ENCODE measurements at regions not wholly inside any gene's neighbourhood (a gene's known extent, or its start where the extent isn't known, plus 50 kb on each side); places are given as distances from the start of the nearest gene placed in this dataset.

GRCh38 chr2:9063023-9063606 lies 59.6 kb upstream of the MBOAT2 start:
- no peak overlapping the region for H3K14ac ChIP-seq (ENCODE audit: low read length)
- H4K8ac ChIP-seq (ENCODE audit: low read depth, low read length) = no peak overlapping the region
- H3K4ac ChIP-seq (ENCODE audit: low read length) = no peak overlapping the region
- H3K4me3 ChIP-seq (ENCODE audit: low read length in 2 of 2) = no peak overlapping the region
- no peaks in the 10 kb centered on the region for H3K4me1 ChIP-seq (ENCODE audit: control insufficient read depth in 2 of 2, insufficient read depth in 1 of 2, low read depth in 1 of 2, low read length in 2 of 2)
- no peak overlapping the region for H2AFZ ChIP-seq (ENCODE audit: low read length)
- no peak overlapping the region for H2BK15ac ChIP-seq (ENCODE audit: low read length)
- no peaks in the 10 kb centered on the region for H3K79me1 ChIP-seq (ENCODE audit: low read depth, low read length)
- no peak overlapping the region for H2BK120ac ChIP-seq (ENCODE audit: low read depth, low read length)
- no peaks in the 10 kb centered on the region for H3K36me3 ChIP-seq (replicated peaks in 1 of 2; ENCODE audit: control insufficient read depth in 2 of 2, insufficient read depth in 2 of 2, low read length in 2 of 2)
- no peak overlapping the region for H3K27ac ChIP-seq (replicated peaks; ENCODE audit: low read length)
- DNase-seq (ENCODE audit: low spot score) = no peak
- H3K27me3 ChIP-seq (ENCODE audit: control insufficient read depth in 3 of 3, insufficient read depth in 3 of 3, low read depth in 1 of 3, low read length in 3 of 3) = peaks cover 0 to 6% (median 2%) of the 10 kb centered on the region in 3 experiments
- no peak overlapping the region for H2BK12ac ChIP-seq (ENCODE audit: low read length)
- H2BK5ac ChIP-seq (ENCODE audit: low read length) = no peak overlapping the region
- peaks cover 3 to 8% of the 10 kb centered on the region in 2 donors for H3K9me3 ChIP-seq (replicated peaks in 1 of 2; ENCODE audit: control insufficient read depth in 2 of 2, insufficient read depth in 1 of 2, low read depth in 1 of 2, low read length in 2 of 2)
- H4K91ac ChIP-seq (ENCODE audit: low read depth, low read length, poor library complexity) = no peak overlapping the region
- no peak overlapping the region for H3K4me2 ChIP-seq (ENCODE audit: insufficient read depth, low read length, poor library complexity, severe bottlenecking)
- H3K9ac ChIP-seq (ENCODE audit: low read depth, low read length, poor library complexity) = no peak overlapping the region
- WGBS, 2 donors (ENCODE audit: extremely low coverage in 2 of 2, insufficient read length in 2 of 2, insufficient replicate concordance in 1 of 2) = no CpG with 5 or more reads among the region's 2 CpGs
- no peak overlapping the region for H2AK5ac ChIP-seq (ENCODE audit: low read depth, low read length)
- H3K18ac ChIP-seq (ENCODE audit: low read length) = no peak overlapping the region
- no peak overlapping the region for H3K23ac ChIP-seq (ENCODE audit: low read depth, low read length, poor library complexity)

GRCh38 chr2:9060819-9061218 lies 57.3 kb upstream of the MBOAT2 start:
- H2BK15ac ChIP-seq (ENCODE audit: low read length) = no peak overlapping the region
- H3K4me2 ChIP-seq (ENCODE audit: insufficient read depth, low read length, poor library complexity, severe bottlenecking) = no peak overlapping the region
- H3K14ac ChIP-seq (ENCODE audit: low read length) = no peak overlapping the region
- H3K9me3 ChIP-seq (replicated peaks in 1 of 2; ENCODE audit: control insufficient read depth in 2 of 2, insufficient read depth in 1 of 2, low read depth in 1 of 2, low read length in 2 of 2) = peaks cover 0 to 3% of the 10 kb centered on the region in 2 donors
- WGBS, 2 donors (ENCODE audit: extremely low coverage in 2 of 2, insufficient read length in 2 of 2, insufficient replicate concordance in 1 of 2) = no CpG with 5 or more reads among the region's 4 CpGs
- no peak for DNase-seq (ENCODE audit: low spot score)
- H2BK120ac ChIP-seq (ENCODE audit: low read depth, low read length) = no peak overlapping the region
- no peak overlapping the region for H2AK5ac ChIP-seq (ENCODE audit: low read depth, low read length)
- H3K4me3 ChIP-seq (ENCODE audit: low read length in 2 of 2) = no peak overlapping the region
- H3K23ac ChIP-seq (ENCODE audit: low read depth, low read length, poor library complexity) = no peak overlapping the region
- H4K91ac ChIP-seq (ENCODE audit: low read depth, low read length, poor library complexity) = no peak overlapping the region
- H4K8ac ChIP-seq (ENCODE audit: low read depth, low read length) = no peak overlapping the region
- no peak overlapping the region for H2BK5ac ChIP-seq (ENCODE audit: low read length)
- H3K27ac ChIP-seq (replicated peaks; ENCODE audit: low read length) = no peak overlapping the region
- H3K4ac ChIP-seq (ENCODE audit: low read length) = no peak overlapping the region
- H2AFZ ChIP-seq (ENCODE audit: low read length) = peak overlapping the region; percentile 32
- H3K27me3 ChIP-seq (ENCODE audit: control insufficient read depth in 3 of 3, insufficient read depth in 3 of 3, low read depth in 1 of 3, low read length in 3 of 3) = peaks cover 0 to 2% (median 2%) of the 10 kb centered on the region in 3 experiments
- H3K79me1 ChIP-seq (ENCODE audit: low read depth, low read length) = no peaks in the 10 kb centered on the region
- no peak overlapping the region for H2BK12ac ChIP-seq (ENCODE audit: low read length)
- H3K9ac ChIP-seq (ENCODE audit: low read depth, low read length, poor library complexity) = no peak overlapping the region
- no peaks in the 10 kb centered on the region for H3K4me1 ChIP-seq (ENCODE audit: control insufficient read depth in 2 of 2, insufficient read depth in 1 of 2, low read depth in 1 of 2, low read length in 2 of 2)
- H3K18ac ChIP-seq (ENCODE audit: low read length) = no peak overlapping the region
- H3K36me3 ChIP-seq (replicated peaks in 1 of 2; ENCODE audit: control insufficient read depth in 2 of 2, insufficient read depth in 2 of 2, low read length in 2 of 2) = no peaks in the 10 kb centered on the region

GRCh38 chr2:9057939-9058761 lies 54.7 kb upstream of the MBOAT2 start:
- Histone ChIP-seq H3K27me3 (ENCODE audit: control insufficient read depth in 3 of 3, insufficient read depth in 3 of 3, low read depth in 1 of 3, low read length in 3 of 3) (peaks cover 0 to 2% (median 0%) of the 10 kb centered on the region in 3 experiments), H3K4me2 (ENCODE audit: insufficient read depth, low read length, poor library complexity, severe bottlenecking) (no peak overlapping the region), H3K27ac (replicated peaks; ENCODE audit: low read length) (no peak overlapping the region), H3K36me3 (replicated peaks in 1 of 2; ENCODE audit: control insufficient read depth in 2 of 2, insufficient read depth in 2 of 2, low read length in 2 of 2) (no peaks in the 10 kb centered on the region), H2BK120ac (ENCODE audit: low read depth, low read length) (no peak overlapping the region), H3K4me3 (ENCODE audit: low read length in 2 of 2) (no peak overlapping the region), H4K8ac (ENCODE audit: low read depth, low read length) (no peak overlapping the region), H2BK12ac (ENCODE audit: low read length) (no peak overlapping the region), H3K9me3 (replicated peaks in 1 of 2; ENCODE audit: control insufficient read depth in 2 of 2, insufficient read depth in 1 of 2, low read depth in 1 of 2, low read length in 2 of 2) (no peaks in the 10 kb centered on the region), H3K14ac (ENCODE audit: low read length) (no peak overlapping the region), H3K9ac (ENCODE audit: low read depth, low read length, poor library complexity) (no peak overlapping the region), H2AFZ (ENCODE audit: low read length) (no peak overlapping the region), H3K79me1 (ENCODE audit: low read depth, low read length) (no peaks in the 10 kb centered on the region), H3K4me1 (ENCODE audit: control insufficient read depth in 2 of 2, insufficient read depth in 1 of 2, low read depth in 1 of 2, low read length in 2 of 2) (no peaks in the 10 kb centered on the region), H3K18ac (ENCODE audit: low read length) (no peak overlapping the region), H3K23ac (ENCODE audit: low read depth, low read length, poor library complexity) (no peak overlapping the region), H3K4ac (ENCODE audit: low read length) (no peak overlapping the region), H4K91ac (ENCODE audit: low read depth, low read length, poor library complexity) (no peak overlapping the region), H2BK15ac (ENCODE audit: low read length) (no peak overlapping the region), H2AK5ac (ENCODE audit: low read depth, low read length) (no peak overlapping the region), H2BK5ac (ENCODE audit: low read length) (no peak overlapping the region)
- no CpG with 5 or more reads among the region's 9 CpGs for WGBS, 2 donors (ENCODE audit: extremely low coverage in 2 of 2, insufficient read length in 2 of 2, insufficient replicate concordance in 1 of 2)
- no peak for DNase-seq (ENCODE audit: low spot score)

GRCh38 chr2:9055471-9055870 lies 52.0 kb upstream of the MBOAT2 start:
- Histone ChIP-seq H2BK15ac (ENCODE audit: low read length) (no peak overlapping the region), H3K14ac (ENCODE audit: low read length) (no peak overlapping the region), H2BK12ac (ENCODE audit: low read length) (no peak overlapping the region), H3K4me1 (ENCODE audit: control insufficient read depth in 2 of 2, insufficient read depth in 1 of 2, low read depth in 1 of 2, low read length in 2 of 2) (no peaks in the 10 kb centered on the region), H2BK5ac (ENCODE audit: low read length) (no peak overlapping the region), H3K4me3 (ENCODE audit: low read length in 2 of 2) (no peak overlapping the region), H3K9me3 (replicated peaks in 1 of 2; ENCODE audit: control insufficient read depth in 2 of 2, insufficient read depth in 1 of 2, low read depth in 1 of 2, low read length in 2 of 2) (no peaks in the 10 kb centered on the region), H3K27ac (replicated peaks; ENCODE audit: low read length) (no peak overlapping the region), H2BK120ac (ENCODE audit: low read depth, low read length) (no peak overlapping the region), H3K18ac (ENCODE audit: low read length) (no peak overlapping the region), H4K91ac (ENCODE audit: low read depth, low read length, poor library complexity) (no peak overlapping the region), H2AK5ac (ENCODE audit: low read depth, low read length) (no peak overlapping the region), H3K4me2 (ENCODE audit: insufficient read depth, low read length, poor library complexity, severe bottlenecking) (no peak overlapping the region), H3K4ac (ENCODE audit: low read length) (no peak overlapping the region), H4K8ac (ENCODE audit: low read depth, low read length) (no peak overlapping the region), H3K23ac (ENCODE audit: low read depth, low read length, poor library complexity) (no peak overlapping the region), H3K9ac (ENCODE audit: low read depth, low read length, poor library complexity) (no peak overlapping the region), H3K79me1 (ENCODE audit: low read depth, low read length) (no peaks in the 10 kb centered on the region), H3K36me3 (replicated peaks in 1 of 2; ENCODE audit: control insufficient read depth in 2 of 2, insufficient read depth in 2 of 2, low read length in 2 of 2) (no peaks in the 10 kb centered on the region), H2AFZ (ENCODE audit: low read length) (no peak overlapping the region), H3K27me3 (ENCODE audit: control insufficient read depth in 3 of 3, insufficient read depth in 3 of 3, low read depth in 1 of 3, low read length in 3 of 3) (peaks cover 0 to 2% (median 0%) of the 10 kb centered on the region in 3 experiments)
- no peak for DNase-seq (ENCODE audit: low spot score)
- no CpG with 5 or more reads among the region's 4 CpGs for WGBS, 2 donors (ENCODE audit: extremely low coverage in 2 of 2, insufficient read length in 2 of 2, insufficient replicate concordance in 1 of 2)

All from neuronal stem cell (in vitro differentiated cells).